Chondrocyte (in vitro differentiated cells): ENCODE measurements at regions not wholly inside any gene's neighbourhood (a gene's known extent, or its start where the extent isn't known, plus 50 kb on each side); places are given as distances from the start of the nearest gene placed in this dataset.

ENCODE experiments used
- DNase-seq: peaks from one replicate; pipeline ENCODE4 v3.0.0; 2021; ENCODE audit warnings: mixed read lengths, low spot score
- H3K27ac Mint-ChIP-seq: one replicate; pipeline ENCODE4 v1.8.0; 2021; ENCODE audit warnings: mild to moderate bottlenecking, moderate library complexity, mixed read lengths; ENCODE audit not compliant: unreplicated experiment
- H3K27me3 Mint-ChIP-seq: 2 replicates; pipeline ENCODE4 v1.8.0; 2021; ENCODE audit warnings: low read depth, mixed read lengths
- H3K36me3 Mint-ChIP-seq: 2 replicates; pipeline ENCODE4 v1.8.0; 2021; ENCODE audit warnings: low read depth, mixed read lengths
- H3K4me1 Mint-ChIP-seq: 2 replicates; pipeline ENCODE4 v1.8.0; 2021; ENCODE audit warnings: low read depth, mild to moderate bottlenecking, mixed read lengths
- H3K4me3 Mint-ChIP-seq: one replicate; pipeline ENCODE4 v1.8.0; 2021; ENCODE audit warnings: mild to moderate bottlenecking, moderate library complexity, mixed read lengths; ENCODE audit not compliant: unreplicated experiment
- H3K9me3 Mint-ChIP-seq: 2 replicates; pipeline ENCODE4 v1.8.0; 2021; ENCODE audit warnings: low read depth, mixed read lengths
- CTCF ChIP-seq: fragments of 200-600 bp; sonication (generic); IDR thresholded peaks from 2 replicates; pipeline ENCODE4 v1.5.0; 2021; ENCODE audit warnings: antibody characterized with exemption, mild to moderate bottlenecking, moderate library complexity

- no peaks in the 10 kb centered on the region for H3K27me3 Mint-ChIP-seq
- DNase-seq, result no peak
- H3K27ac Mint-ChIP-seq, result no peak overlapping the region
- no peaks in the 10 kb centered on the region for H3K36me3 Mint-ChIP-seq
- no peak overlapping the region for H3K4me3 Mint-ChIP-seq
- no peaks in the 10 kb centered on the region for H3K4me1 Mint-ChIP-seq
- no peak for TF ChIP-seq CTCF
- peaks cover 2% of the 10 kb centered on the region for H3K9me3 Mint-ChIP-seq
Measured at GRCh38 chr4:115278830-115279229, 165.4 kb upstream of the NDST4 start.

GRCh38 chr4:115275615-115276014 is 162.2 kb upstream of the NDST4 start:
- Mint-ChIP-seq H3K4me1 (no peaks in the 10 kb centered on the region), H3K36me3 (no peaks in the 10 kb centered on the region), H3K27ac (no peak overlapping the region), H3K27me3 (no peaks in the 10 kb centered on the region), H3K9me3 (peaks cover 2% of the 10 kb centered on the region), H3K4me3 (no peak overlapping the region)
- TF ChIP-seq CTCF, result no peak
- no peak for DNase-seq

- Mint-ChIP-seq H3K27ac (no peak overlapping the region), H3K4me1 (no peaks in the 10 kb centered on the region), H3K9me3 (peaks cover 2% of the 10 kb centered on the region), H3K4me3 (no peak overlapping the region), H3K27me3 (no peaks in the 10 kb centered on the region), H3K36me3 (no peaks in the 10 kb centered on the region)
- DNase-seq, result no peak
- no peak for TF ChIP-seq CTCF
Measured at GRCh38 chr4:115274545-115274944, 161.1 kb upstream of the NDST4 start.

- Mint-ChIP-seq H3K36me3 (no peaks in the 10 kb centered on the region), H3K9me3 (no peaks in the 10 kb centered on the region), H3K4me1 (no peaks in the 10 kb centered on the region), H3K27me3 (no peaks in the 10 kb centered on the region), H3K4me3 (no peak overlapping the region), H3K27ac (no peak overlapping the region)
- DNase-seq, result no peak
- no peak for TF ChIP-seq CTCF
Measured at GRCh38 chr4:115272594-115272993, 159.2 kb upstream of the NDST4 start.

- H3K4me1 Mint-ChIP-seq, result no peaks in the 10 kb centered on the region
- H3K4me3 Mint-ChIP-seq, result no peak overlapping the region
- H3K27ac Mint-ChIP-seq, result no peak overlapping the region
- TF ChIP-seq CTCF, result no peak
- no peaks in the 10 kb centered on the region for H3K36me3 Mint-ChIP-seq
- DNase-seq, result no peak
- no peaks in the 10 kb centered on the region for H3K9me3 Mint-ChIP-seq
- no peaks in the 10 kb centered on the region for H3K27me3 Mint-ChIP-seq
Measured at GRCh38 chr4:115272185-115272584, 158.8 kb upstream of the NDST4 start.
